MV-4-11 (cell line): ENCODE measurements at regions not wholly inside any gene's neighbourhood (a gene's known extent, or its start where the extent isn't known, plus 50 kb on each side); places are given as distances from the start of the nearest gene placed in this dataset.
"Not testable (repeated sequence)": the region's sequence is repeated elsewhere in the genome, so short reads cannot be mapped to it uniquely, and the experiment has no call there.

ENCODE experiments used
- DNase-seq: peaks from one replicate; lab custom pipeline; 2025; lab: John Stamatoyannopoulos, UW

DNA sequence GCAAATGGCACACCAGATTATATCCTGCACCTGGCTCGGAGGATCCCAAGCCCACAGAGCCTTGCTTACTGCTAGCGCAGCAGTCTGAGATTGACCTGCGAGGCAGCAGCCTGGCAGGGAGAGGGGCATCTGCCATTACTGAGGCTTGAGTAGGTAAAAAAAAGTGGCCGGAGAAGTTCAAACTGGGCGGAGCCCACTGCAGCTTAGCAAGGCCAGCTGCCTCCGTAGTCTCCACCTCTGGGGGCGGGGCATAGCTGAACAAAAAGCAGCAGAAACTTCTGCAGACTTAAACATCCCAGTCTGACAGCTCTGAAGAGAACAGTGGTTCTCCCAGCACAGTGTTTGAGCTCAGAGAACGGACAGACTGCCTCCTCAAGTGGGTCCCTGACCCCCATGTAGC, 85.4 kb upstream of the TMEM170B start:
- not testable (repeated sequence) for DNase-seq

GRCh38 chr6:11450037-11450436, 87.5 kb upstream of the TMEM170B start:
- no peak for DNase-seq

DNA sequence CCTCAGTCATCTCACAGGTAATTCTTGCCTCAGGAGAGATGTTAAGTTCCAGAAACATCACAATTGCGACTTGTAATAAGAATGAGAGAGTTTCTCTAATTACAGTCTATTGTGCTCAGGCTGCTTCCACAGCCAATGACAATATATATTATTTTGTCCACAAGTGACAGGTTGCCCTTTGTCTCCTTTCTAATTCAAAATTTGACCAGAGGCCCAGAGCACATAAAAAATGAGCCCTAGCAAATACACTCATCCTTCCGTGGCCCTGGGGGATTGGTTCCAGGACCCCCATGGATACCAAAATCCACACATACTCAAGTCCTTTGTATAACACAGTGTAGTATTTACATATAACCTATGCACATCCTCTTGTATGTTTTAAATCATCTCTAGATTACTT, 88.1 kb upstream of the TMEM170B start:
- DNase-seq: no peak

- DNase-seq: no peak
Observed at GRCh38 chr6:11448038-11448437, 89.5 kb upstream of the TMEM170B start.

- no peak for DNase-seq
Observed at GRCh38 chr6:11447265-11447664, 90.3 kb upstream of the TMEM170B start.

- DNase-seq: no peak
Observed at GRCh38 chr6:11445146-11445545, 92.4 kb upstream of the TMEM170B start.

DNA sequence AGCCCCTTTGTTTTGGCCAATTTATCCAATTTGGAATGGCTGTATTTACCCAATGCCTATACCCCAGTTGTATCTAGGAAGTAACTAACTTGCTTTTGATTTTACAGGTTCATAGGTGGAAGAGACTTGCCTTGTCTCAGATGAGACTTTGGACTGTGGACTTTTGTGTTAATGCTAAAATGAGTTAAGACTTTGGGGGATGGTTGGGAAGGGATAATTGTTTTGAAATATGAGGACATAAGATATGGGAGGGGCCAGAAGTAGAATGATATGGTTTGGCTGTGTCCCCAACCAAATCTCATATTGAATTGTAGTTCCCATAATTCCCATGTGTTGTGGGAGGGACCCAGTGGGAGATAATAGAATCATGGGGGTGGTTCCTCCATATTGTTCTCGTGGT, 94.4 kb upstream of the TMEM170B start:
- DNase-seq: not testable (repeated sequence)

DNA sequence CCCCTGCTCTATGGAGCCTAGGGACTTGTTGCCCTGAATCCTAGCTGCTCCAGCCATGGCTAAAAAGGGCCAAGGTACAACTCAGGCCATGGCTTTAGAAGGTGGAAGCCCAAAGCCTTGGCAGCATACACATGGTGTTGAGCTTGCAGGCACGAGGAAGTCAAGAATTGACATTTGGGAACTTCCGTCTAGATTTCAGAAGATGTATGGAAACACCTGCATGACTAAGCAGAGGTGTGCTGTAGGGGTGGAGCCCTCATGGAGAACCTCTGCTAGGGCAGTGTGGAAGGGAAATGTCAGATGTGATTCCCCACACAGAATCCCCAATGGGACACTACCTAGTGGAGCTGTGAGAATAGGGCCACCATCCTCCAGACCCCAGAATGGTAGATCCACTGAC, 95.1 kb upstream of the TMEM170B start:
- DNase-seq: no peak

GRCh38 chr6:11439876-11440275, 97.7 kb upstream of the TMEM170B start:
- no peak for DNase-seq

GRCh38 chr6:11439017-11439420, 98.5 kb upstream of the TMEM170B start:
- DNase-seq: peak; percentile 52

- DNase-seq: no peak
Observed at GRCh38 chr6:11437824-11438459, 99.6 kb upstream of the TMEM170B start.

- no peak for DNase-seq
Observed at GRCh38 chr6:11436508-11437096, 100.9 kb upstream of the TMEM170B start.

- DNase-seq: peak; percentile 46
Observed at GRCh38 chr6:11434565-11435326, 102.8 kb upstream of the TMEM170B start.

GRCh38 chr6:11433860-11434259, 103.7 kb upstream of the TMEM170B start:
- DNase-seq: no peak

DNA sequence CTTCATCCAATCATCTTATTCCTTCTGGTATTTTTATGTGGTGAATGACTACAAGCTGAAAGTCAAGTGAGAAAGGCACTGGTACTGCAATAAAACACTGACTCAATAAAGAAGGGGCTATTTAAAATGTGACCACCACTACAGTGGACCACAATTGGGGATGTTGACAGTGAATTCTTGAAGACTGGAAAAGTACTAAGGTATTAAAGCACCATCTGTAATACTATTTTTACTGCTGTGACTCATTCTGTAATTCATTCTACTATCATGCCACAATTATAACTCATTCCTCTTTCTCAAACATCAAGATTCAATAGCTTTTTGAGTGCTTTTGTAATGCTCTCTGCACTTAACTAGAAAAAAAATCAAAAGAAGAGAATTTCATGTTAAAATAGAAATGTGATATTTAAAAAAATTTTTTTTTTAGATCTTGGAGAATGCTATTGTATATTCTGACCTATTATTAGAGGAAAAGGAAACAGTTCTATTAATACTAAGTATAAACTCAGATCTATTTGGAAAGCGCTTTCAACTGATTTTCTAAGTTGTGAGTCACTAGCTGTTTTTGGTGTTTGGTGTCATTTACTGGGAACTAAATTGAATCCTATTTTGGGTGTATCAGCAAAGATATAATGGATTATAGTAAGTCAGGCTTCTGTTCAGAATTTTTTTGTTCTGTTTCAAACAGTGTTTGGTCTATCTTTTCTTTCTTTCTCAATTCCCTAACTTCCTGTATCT, 104.7 kb upstream of the TMEM170B start:
- peak; percentile 32 for DNase-seq

- DNase-seq: no peak
Observed at GRCh38 chr6:11432091-11432490, 105.5 kb upstream of the TMEM170B start.

DNA sequence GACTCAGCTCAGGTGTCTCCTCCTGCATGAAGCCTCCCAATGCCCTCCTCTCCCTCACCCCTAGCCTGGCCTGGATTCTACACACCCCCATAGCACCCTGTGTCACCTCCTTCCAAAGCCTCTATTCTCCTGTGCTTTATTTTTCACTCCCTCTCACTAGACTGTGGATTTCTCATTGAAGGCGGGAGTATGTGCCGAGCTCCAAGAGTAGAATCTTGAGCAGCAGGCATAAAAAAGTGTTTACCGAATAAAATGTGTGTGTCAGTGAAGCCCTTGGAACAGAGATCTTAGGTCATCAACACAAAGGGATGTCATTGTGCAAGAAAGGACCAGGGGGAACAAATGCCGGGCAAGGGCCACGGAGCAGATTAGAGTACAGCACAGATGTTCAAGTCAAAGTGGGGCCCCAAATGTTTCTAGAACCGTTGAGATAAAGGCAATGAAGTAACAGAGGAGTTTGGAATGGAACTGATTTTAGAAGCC, 106.1 kb upstream of the TMEM170B start:
- DNase-seq: peak; percentile 43

DNA sequence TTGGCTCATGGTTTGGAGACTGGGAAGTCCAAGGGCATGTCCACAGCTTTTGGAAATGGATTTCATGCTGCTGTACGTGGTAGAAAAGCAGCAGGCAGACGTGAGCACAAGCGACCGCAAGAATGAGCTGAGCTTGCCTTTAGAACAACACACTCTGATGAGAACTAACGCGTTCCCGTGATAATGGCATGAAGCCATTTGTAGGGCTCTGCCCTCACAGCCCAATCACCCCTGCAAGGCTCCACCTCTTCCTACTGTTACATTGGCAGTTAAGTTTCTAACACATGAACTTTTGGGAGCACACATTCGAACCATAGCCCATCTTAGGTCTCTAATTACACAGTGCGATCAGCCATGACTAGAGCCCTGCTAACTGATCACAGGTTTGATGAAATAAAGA, 107.5 kb upstream of the TMEM170B start:
- DNase-seq: no peak

DNA sequence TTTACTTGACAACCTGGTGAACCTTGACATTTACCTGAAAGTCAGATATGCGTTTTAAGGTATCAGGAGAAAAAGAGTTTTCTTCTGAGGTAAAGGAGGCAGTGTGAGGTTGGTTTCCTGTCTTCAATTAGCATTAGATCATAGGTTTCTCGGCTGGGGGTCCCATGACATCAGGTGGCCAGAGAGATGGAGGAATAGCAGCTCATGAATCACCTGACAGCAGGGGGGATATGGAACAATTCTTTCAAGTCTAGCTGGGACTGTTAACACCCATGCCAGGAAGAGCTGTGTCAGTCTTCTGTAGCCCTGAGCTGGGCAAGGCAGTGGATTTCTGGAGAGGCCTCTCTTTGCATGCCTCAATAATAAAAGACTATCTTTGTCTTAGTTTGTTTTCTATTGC, 108.0 kb upstream of the TMEM170B start:
- DNase-seq: no peak

- peak; percentile 89 for DNase-seq
Observed at GRCh38 chr6:11428895-11429294, 108.7 kb upstream of the TMEM170B start.

GRCh38 chr6:11428371-11428770, 109.2 kb upstream of the TMEM170B start:
- DNase-seq: no peak

GRCh38 chr6:11427723-11428245, 109.8 kb upstream of the TMEM170B start:
- no peak for DNase-seq
